GM19397 (cell line): ENCODE measurements at regions not wholly inside any gene's neighbourhood (a gene's known extent, or its start where the extent isn't known, plus 50 kb on each side); places are given as distances from the start of the nearest gene placed in this dataset.
"Not testable (repeated sequence)": the region's sequence is repeated elsewhere in the genome, so short reads cannot be mapped to it uniquely, and the experiment has no call there.

Experiments
- ATAC-seq: cut with Tn5 transposase; IDR thresholded peaks from one replicate; pipeline ENCODE4 v1.9.1; 2021; ENCODE audit warnings: mild to moderate bottlenecking, moderate library complexity; ENCODE audit not compliant: unreplicated experiment

GRCh38 chr1:120465900-120466299 lies 51.1 kb downstream of the NBPF8 start:
- ATAC-seq = not testable (repeated sequence)

GRCh38 chr1:120477663-120478062 lies 62.8 kb downstream of the NBPF8 start:
- ATAC-seq = not testable (repeated sequence)

GRCh38 chr1:120478400-120478799 lies 63.6 kb downstream of the NBPF8 start:
- ATAC-seq = not testable (repeated sequence)

GRCh38 chr1:120487542-120487941 lies 72.7 kb downstream of the NBPF8 start:
- not testable (repeated sequence) for ATAC-seq

GRCh38 chr1:120489217-120489616 lies 74.4 kb downstream of the NBPF8 start:
- ATAC-seq = not testable (repeated sequence)

GRCh38 chr1:120497145-120497544 lies 82.3 kb downstream of the NBPF8 start:
- not testable (repeated sequence) for ATAC-seq

GRCh38 chr1:120503284-120503683 lies 88.4 kb downstream of the NBPF8 start:
- ATAC-seq = not testable (repeated sequence)

- ATAC-seq = not testable (repeated sequence)
These were observed 91.5 kb downstream of the NBPF8 start for GRCh38 chr1:120506352-120506751.

- ATAC-seq = not testable (repeated sequence)
These were observed 93.5 kb downstream of the NBPF8 start for GRCh38 chr1:120508351-120508750.

GRCh38 chr1:120509258-120509657 lies 94.4 kb downstream of the NBPF8 start:
- not testable (repeated sequence) for ATAC-seq

GRCh38 chr1:120513099-120513498 lies 98.3 kb downstream of the NBPF8 start:
- ATAC-seq = not testable (repeated sequence)

- not testable (repeated sequence) for ATAC-seq
These were observed 98.7 kb downstream of the NBPF8 start for GRCh38 chr1:120513531-120513930.

- ATAC-seq = not testable (repeated sequence)
These were observed 104.4 kb downstream of the NBPF8 start for GRCh38 chr1:120519196-120519595.

GRCh38 chr1:120524416-120524815 lies 109.6 kb downstream of the NBPF8 start:
- not testable (repeated sequence) for ATAC-seq

- ATAC-seq = not testable (repeated sequence)
These were observed 110.6 kb downstream of the NBPF8 start for GRCh38 chr1:120525386-120525785.

- ATAC-seq = not testable (repeated sequence)
These were observed 114.7 kb downstream of the NBPF8 start for GRCh38 chr1:120529475-120530089.

- ATAC-seq = not testable (repeated sequence)
These were observed 116.6 kb downstream of the NBPF8 start for GRCh38 chr1:120531455-120531854.

GRCh38 chr1:120534361-120535047 lies 119.7 kb downstream of the NBPF8 start:
- not testable (repeated sequence) for ATAC-seq

- not testable (repeated sequence) for ATAC-seq
These were observed 120.2 kb downstream of the NBPF8 start for GRCh38 chr1:120535052-120535451.

GRCh38 chr1:120541394-120541793 lies 126.6 kb downstream of the NBPF8 start:
- ATAC-seq = not testable (repeated sequence)

- ATAC-seq = not testable (repeated sequence)
These were observed 127.5 kb downstream of the NBPF8 start for GRCh38 chr1:120542365-120542764.

GRCh38 chr1:120542940-120543339 lies 128.1 kb downstream of the NBPF8 start:
- not testable (repeated sequence) for ATAC-seq
